ENCODE measurements at regions not wholly inside any gene's neighbourhood (a gene's known extent, or its start where the extent isn't known, plus 50 kb on each side); places are given as distances from the start of the nearest gene placed in this dataset.

- TF ChIP-seq CTCF (IDR thresholded peaks at IDR 0.05; ENCODE audit: insufficient read depth, low read depth, low read length), result no peak
- no peak for TF ChIP-seq EZH2 (IDR thresholded peaks at IDR 0.05; ENCODE audit: insufficient read depth, low read length)
Observed at GRCh38 chr15:98296653-98297052, 336.1 kb downstream of the ARRDC4 start.
